ENCODE measurements at regions not wholly inside any gene's neighbourhood (a gene's known extent, or its start where the extent isn't known, plus 50 kb on each side); places are given as distances from the start of the nearest gene placed in this dataset.

DNA sequence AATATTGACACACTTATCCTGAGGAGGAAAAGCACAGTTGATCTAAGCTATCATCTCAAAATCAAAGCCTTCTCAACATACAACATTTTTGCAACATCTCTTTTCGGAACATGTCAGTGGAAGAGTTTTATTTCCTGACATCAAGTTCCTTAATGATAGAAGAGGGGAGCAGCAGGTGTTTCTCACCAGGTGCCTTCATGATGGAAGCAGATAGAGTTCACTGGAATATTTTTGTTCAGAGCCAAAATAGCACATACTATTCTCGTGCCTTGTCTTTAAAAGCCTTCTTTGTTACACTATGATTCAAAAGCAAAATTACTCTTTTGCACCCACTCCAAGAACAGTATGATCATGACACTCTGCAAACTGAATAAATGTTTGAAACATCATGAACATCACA is 176.9 kb upstream of the CCNG1 start:
- Histone ChIP-seq H2AK5ac (ENCODE audit: insufficient read length, low read length) (no peak overlapping the region), H3K27me3 (ENCODE audit: insufficient read depth, low read length) (no peaks in the 10 kb centered on the region), H3K56ac (ENCODE audit: insufficient read length, low read depth, low read length) (no peak overlapping the region), H4K20me1 (ENCODE audit: control insufficient read depth, insufficient read depth, insufficient read length) (no peaks in the 10 kb centered on the region), H4K91ac (ENCODE audit: insufficient read length, low read depth, low read length) (no peak overlapping the region), H4K5ac (ENCODE audit: insufficient read length, low read depth, low read length) (no peak overlapping the region), H3K27ac (ENCODE audit: insufficient read length, low read depth, low read length) (no peak overlapping the region), H3K79me2 (ENCODE audit: insufficient read depth, low read length) (no peaks in the 10 kb centered on the region), H2AFZ (ENCODE audit: low read length) (no peak overlapping the region), H3K14ac (ENCODE audit: insufficient read depth, low read length) (no peak overlapping the region), H2BK12ac (ENCODE audit: insufficient read length, low read depth, low read length) (no peak overlapping the region), H3K18ac (ENCODE audit: insufficient read length, low read depth, low read length) (no peak overlapping the region), H3K23me2 (ENCODE audit: insufficient read length, low read depth, low read length, poor library complexity, severe bottlenecking) (no peaks in the 10 kb centered on the region), H3K79me1 (ENCODE audit: insufficient read depth, low read depth, low read length, poor library complexity, severe bottlenecking) (no peaks in the 10 kb centered on the region), H3K23ac (ENCODE audit: insufficient read length, low read depth, low read length) (no peak overlapping the region), H2BK5ac (ENCODE audit: insufficient read length, low read length) (no peak overlapping the region), H3K4me2 (ENCODE audit: insufficient read depth, insufficient read length, low read length) (no peak overlapping the region), H3T11ph (ENCODE audit: low read length) (no peak overlapping the region), H2BK120ac (ENCODE audit: low read depth, low read length, poor library complexity, severe bottlenecking) (no peak overlapping the region), H3K4me1 (ENCODE audit: insufficient read depth, low read length) (no peaks in the 10 kb centered on the region), H4K8ac (replicated peaks; ENCODE audit: insufficient read length, low read depth, low read length) (no peak overlapping the region), H2BK15ac (ENCODE audit: low read depth, low read length) (no peak overlapping the region), H3K4ac (ENCODE audit: low read depth, low read length) (no peak overlapping the region), H3K9me3 (ENCODE audit: control insufficient read depth, low read depth, low read length) (no peaks in the 10 kb centered on the region), H3K9ac (ENCODE audit: extremely low read depth, insufficient read length, low read length) (no peak overlapping the region), H2BK20ac (ENCODE audit: low read depth, low read length, poor library complexity, severe bottlenecking) (no peak overlapping the region)
- H3K4me3 Mint-ChIP-seq: no peak overlapping the region
- DNase-seq: no peak
- TF ChIP-seq CTCF (conservative IDR thresholded peaks at IDR 0.05): no peak
- WGBS (ENCODE audit: extremely low coverage, insufficient read length, low lambda C conversion rate): no CpG with 5 or more reads among the region's 2 CpGs
- H3K27ac Mint-ChIP-seq: no peak overlapping the region
- no peaks in the 10 kb centered on the region for H3K9me3 Mint-ChIP-seq
- no peaks in the 10 kb centered on the region for H3K27me3 Mint-ChIP-seq (ENCODE audit: low read depth)
- no peaks in the 10 kb centered on the region for H3K36me3 Mint-ChIP-seq (ENCODE audit: insufficient read depth in 1 of 3, low read depth in 3 of 3)
- H3K4me1 Mint-ChIP-seq: no peaks in the 10 kb centered on the region
